ENCODE measurements at regions not wholly inside any gene's neighbourhood (a gene's known extent, or its start where the extent isn't known, plus 50 kb on each side); places are given as distances from the start of the nearest gene placed in this dataset.

DNA sequence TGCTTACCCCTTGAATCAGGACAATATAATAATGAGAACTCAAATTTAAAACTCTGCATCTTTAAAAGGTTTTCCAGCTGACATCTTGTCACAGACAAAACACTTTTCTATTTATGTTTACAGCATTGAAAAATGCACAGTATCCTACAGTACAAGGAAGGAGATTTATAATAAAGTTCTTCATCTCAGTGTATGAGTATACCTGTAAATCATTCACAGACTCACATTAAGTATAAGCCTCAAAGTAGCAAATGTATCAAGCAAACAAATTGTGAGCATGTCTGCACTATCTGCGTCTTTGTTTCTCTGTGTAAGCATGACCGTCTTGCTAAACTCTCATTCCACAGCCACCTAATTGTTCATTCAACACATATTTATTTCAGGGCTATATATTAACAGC, 52.8 kb downstream of the PPP1R2C start:
- no peak for DNase-seq (ENCODE audit: missing footprints)
- intact Hi-C loops (cut with DNase I), result no loop called here
- ATAC-seq, result no peak

DNA sequence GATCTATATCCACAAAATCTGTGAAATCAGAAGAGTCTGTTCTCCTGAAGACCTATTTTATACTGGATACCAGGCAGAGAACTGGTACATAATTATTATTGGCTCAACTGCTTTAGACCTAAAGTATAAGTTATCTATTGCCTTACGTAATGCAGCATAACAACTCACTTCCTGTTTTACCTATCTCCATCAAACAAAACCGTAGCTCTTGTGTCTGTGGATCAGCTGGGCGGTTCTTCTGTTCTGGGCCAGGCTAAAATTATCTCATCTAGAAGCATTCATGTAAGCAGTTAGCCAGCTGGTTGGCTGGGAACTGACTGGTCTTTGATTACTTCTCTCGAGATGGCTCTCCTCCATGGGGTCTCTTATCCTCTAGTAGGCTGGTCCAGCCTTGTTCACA, 57.8 kb downstream of the PPP1R2C start:
- no peak for DNase-seq (ENCODE audit: missing footprints)
- intact Hi-C loops (cut with DNase I), result no loop called here
- ATAC-seq, result no peak

DNA sequence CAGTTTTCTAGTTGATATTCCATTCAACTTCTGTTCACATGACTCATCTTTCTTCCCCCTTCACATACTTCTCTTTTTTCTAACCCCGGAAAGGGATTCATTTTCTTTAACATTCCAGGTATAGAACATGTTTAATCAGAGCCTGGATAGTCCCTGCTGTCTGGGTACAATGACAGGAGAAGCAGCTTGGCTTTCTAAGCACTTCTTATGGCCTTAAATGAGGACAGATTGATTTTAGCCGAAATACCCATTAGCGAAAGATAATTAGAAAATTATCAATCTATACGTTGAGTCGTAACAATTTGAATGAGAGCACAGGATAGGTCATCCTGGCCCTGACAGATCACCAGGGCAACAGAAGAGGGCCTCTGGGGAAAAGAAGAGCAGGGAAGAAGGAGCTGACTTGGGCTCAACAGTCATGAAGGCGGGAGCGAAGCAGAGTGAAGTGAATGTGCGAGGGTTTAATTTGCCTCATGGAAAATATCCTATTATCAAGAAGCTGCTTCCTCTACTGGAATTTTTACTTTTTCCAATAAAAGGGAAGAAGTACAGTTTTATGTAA, 62.2 kb downstream of the PPP1R2C start:
- intact Hi-C loops (cut with DNase I), result no loop called here
- DNase-seq (ENCODE audit: missing footprints) (no peak), ATAC-seq (no peak)

GRCh38 chrX:42714981-42715700, 62.8 kb downstream of the PPP1R2C start:
- peak; percentile 56 for ATAC-seq
- intact Hi-C loops (cut with DNase I), result no loop called here
- DNase-seq (ENCODE audit: missing footprints), result no peak

GRCh38 chrX:42710452-42710851, 67.5 kb downstream of the PPP1R2C start:
- DNase-seq (ENCODE audit: missing footprints) (no peak), ATAC-seq (no peak)
- intact Hi-C loops (cut with DNase I), result no loop called here

DNA sequence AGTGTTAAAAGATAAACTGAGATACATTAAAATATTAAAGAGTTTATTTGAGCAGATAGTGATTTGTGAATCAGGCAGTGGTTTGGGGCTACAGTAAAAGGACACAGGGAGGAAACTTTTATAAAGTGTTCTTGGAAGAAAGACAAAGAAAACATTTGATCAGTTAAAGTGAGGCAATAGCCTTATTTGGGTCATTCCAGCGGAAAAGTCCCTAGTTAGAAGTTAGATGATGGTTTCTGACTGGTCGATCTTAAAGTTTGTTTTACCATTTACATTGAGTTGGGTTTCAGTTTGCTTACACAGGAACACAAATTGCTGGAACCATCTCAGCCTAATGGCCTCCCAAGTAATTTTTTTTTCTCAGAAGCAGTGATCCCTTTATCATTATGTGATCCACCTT, 69.7 kb downstream of the PPP1R2C start:
- DNase-seq (ENCODE audit: missing footprints) (no peak), ATAC-seq (no peak)
- intact Hi-C loops (cut with DNase I), result no loop called here

GRCh38 chrX:42707742-42708141, 70.2 kb downstream of the PPP1R2C start:
- no peak for DNase-seq (ENCODE audit: missing footprints)
- ATAC-seq, result no peak
- intact Hi-C loops (cut with DNase I), result no loop called here

DNA sequence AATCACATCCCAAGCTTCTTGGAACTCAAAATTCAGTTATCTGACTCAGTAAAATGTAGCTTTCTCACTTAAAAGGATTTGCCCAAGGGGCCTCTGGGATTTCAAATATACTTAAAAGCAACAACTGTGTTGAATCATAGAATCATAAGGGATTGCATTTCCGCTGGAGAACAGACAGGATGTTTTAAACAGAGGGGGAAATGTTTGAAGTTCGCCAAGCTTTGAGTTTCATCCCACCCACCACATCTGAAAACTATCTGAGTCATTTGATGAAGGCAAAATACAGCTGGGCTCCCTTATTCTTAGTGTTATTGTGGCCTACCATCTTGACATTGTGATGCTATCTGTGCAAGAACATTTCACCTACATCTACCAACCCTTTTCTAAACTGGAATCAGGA, 73.5 kb downstream of the PPP1R2C start:
- no peak for ATAC-seq
- intact Hi-C loops (cut with DNase I), result no loop called here
- no peak for DNase-seq (ENCODE audit: missing footprints)

GRCh38 chrX:42697544-42697943, 80.4 kb downstream of the PPP1R2C start:
- intact Hi-C loops (cut with DNase I), result no loop called here
- ATAC-seq, result no peak

GRCh38 chrX:42696536-42697124, 81.3 kb downstream of the PPP1R2C start:
- ATAC-seq (no peak), DNase-seq (ENCODE audit: missing footprints) (no peak)
- intact Hi-C loops (cut with DNase I), result no loop called here

More at GRCh38 chrX:42697544-42697943, 80.4 kb downstream of the PPP1R2C start:
- DNase-seq (ENCODE audit: missing footprints), result no peak

GRCh38 chrX:42695800-42696358, 82.1 kb downstream of the PPP1R2C start:
- no peak for DNase-seq (ENCODE audit: missing footprints)
- intact Hi-C loops (cut with DNase I), result no loop called here
- no peak for ATAC-seq

DNA sequence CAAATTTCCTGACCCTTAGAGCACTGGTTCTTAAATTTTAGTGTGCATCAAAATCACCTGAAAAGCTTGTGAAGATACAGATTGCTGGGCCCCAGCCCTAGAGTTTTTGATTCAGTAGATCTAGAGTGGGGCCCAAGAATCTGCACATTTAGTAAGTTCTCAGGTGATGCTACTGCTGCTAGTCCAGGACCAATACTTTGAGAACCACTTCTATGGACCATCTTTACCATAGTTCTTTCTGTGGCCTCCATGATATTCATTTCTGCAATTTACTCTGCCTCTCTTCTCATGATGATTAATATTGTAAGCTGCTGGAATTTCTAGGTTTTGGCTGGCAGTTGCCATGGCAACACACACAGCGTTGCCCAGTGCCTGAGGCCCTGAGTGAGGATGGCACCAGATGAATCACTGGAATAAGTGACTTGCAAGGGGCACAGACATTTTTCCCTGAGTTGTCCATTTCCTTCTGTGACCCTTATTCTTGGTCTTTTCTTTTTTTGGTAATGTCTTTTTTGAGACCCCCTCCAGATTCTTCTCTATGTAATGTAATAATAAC, 83.6 kb downstream of the PPP1R2C start:
- intact Hi-C loops (cut with DNase I), result no loop called here
- DNase-seq (ENCODE audit: missing footprints) (no peak), ATAC-seq (no peak)

DNA sequence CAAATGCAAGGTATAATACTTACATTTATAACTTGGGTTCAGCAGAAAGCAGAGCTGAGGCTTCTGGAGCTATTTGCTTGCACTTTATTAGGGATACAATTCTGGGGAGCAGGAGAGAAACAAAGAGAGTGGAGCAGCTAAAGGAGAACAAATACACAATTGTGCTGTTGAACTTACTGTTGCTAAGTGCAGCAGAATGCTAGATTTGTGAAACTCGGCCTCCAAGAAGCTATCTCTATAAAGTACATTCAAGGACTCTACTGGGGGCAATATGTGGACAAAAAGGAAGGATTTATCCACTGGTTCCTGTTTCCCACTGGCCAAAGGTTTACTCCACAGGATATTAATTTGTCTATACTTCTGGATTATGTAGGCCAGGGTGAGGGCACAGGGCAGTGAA, 86.8 kb downstream of the PPP1R2C start:
- no peak for ATAC-seq
- DNase-seq (ENCODE audit: missing footprints), result no peak
- intact Hi-C loops (cut with DNase I), result no loop called here

GRCh38 chrX:42686706-42687105, 91.3 kb downstream of the PPP1R2C start:
- intact Hi-C loops (cut with DNase I), result no loop called here
- ATAC-seq, result no peak

GRCh38 chrX:42686296-42686695, 91.7 kb downstream of the PPP1R2C start:
- intact Hi-C loops (cut with DNase I), result no loop called here
- no peak for ATAC-seq
- DNase-seq (ENCODE audit: missing footprints), result no peak

More at GRCh38 chrX:42686706-42687105, 91.3 kb downstream of the PPP1R2C start:
- no peak for DNase-seq (ENCODE audit: missing footprints)

DNA sequence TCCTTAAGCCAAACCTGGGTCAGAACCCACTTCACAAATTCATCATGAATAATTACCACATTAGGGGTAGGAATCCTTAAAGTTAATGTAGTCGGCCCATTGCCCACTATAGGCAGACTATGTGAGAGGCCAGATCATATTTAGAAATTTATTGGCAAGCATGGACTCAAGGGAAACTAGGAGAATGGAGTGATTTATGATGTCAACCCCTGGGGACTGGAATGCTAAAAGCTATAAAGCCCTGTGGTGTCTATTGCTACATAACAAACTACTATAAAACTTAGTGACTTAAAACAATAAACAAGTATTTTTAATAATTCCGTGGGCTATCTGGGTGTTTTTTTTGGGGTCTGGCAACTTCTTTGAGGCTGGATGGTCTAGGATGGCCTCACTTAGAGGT, 93.9 kb downstream of the PPP1R2C start:
- intact Hi-C loops (cut with DNase I), result no loop called here
- DNase-seq (ENCODE audit: missing footprints), result no peak
- ATAC-seq, result no peak

- peak; percentile 70 for ATAC-seq
- intact Hi-C loops (cut with DNase I), result no loop called here
- DNase-seq (ENCODE audit: missing footprints), result no peak
Measured at GRCh38 chrX:42680666-42681065, 97.3 kb downstream of the PPP1R2C start.

DNA sequence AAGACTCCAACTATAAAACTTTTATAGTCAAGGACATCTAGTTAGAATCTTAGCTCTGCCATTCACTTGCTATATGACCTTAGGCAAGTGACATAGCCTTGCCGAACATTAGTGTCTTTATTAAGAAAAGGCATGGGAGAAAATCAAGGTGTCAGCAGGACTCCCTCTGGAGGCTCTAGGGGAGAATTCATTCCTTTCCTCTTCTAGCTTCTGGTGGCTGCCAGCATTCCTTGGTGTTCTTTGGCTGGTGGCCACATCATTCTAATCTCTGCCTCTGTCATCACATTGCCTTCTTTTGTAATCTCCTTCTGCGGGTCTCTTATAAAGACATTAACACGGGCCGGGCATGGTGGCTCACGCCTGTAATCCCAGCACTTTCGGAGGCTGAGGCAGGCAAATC, 99.8 kb downstream of the PPP1R2C start:
- intact Hi-C loops (cut with DNase I), result no loop called here
- no peak for DNase-seq (ENCODE audit: missing footprints)
- no peak for ATAC-seq

DNA sequence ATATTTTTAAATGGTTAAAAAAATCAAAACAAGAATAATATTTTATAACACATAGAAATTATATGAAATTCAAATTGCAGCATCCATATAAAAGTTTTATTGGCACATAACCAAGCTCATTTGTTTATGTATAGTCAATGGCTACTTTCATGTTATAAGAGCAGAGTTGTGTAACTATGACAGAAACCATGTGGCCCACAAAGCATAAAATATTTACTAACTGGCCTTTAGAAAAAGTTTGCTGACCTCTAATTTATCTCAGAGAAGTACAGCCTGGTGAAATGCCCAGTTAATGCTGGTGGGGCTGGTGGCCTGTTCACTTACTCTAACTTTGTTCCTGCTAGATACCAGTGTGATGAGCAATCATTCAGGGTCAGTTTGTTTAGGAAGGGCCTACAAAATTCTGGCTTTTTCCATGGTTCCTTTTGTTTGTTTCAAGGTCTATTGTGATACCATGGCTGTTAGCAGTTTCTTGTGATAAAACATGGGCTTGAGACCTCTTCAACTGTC, 104.6 kb downstream of the PPP1R2C start:
- intact Hi-C loops (cut with DNase I), result no loop called here
- ATAC-seq, result no peak
- no peak for DNase-seq (ENCODE audit: missing footprints)

DNA sequence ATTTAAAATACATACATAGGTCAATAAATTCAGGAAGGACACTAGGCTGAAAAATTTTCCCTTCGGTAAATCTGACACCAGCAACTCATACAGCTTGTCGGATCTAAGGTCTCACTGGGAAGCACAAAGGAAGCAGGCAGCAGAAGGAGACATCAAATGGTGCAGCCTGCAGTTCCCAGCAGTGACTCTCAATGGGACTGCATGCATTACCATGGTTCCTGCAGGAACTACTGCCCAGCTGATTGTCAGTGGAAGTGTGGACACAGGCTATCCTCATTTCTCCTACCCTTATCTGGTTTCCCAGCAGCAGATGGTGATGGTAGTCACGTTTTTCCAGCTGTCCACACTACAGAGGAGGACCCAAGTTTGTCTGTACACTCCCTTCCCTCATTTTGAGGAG, 113.3 kb downstream of the PPP1R2C start:
- ATAC-seq (no peak), DNase-seq (ENCODE audit: missing footprints) (no peak)
- intact Hi-C loops (cut with DNase I), result no loop called here

Data from Right ventricle myocardium inferior (tissue), 1 donor.